GM12878 (cell line): ENCODE measurements at regions not wholly inside any gene's neighbourhood (a gene's known extent, or its start where the extent isn't known, plus 50 kb on each side); places are given as distances from the start of the nearest gene placed in this dataset.

Experiments
- CREB1 ChIP-seq: IDR thresholded peaks from 2 replicates; pipeline ENCODE4 v1.6.1; 2012; ENCODE audit warnings: low read depth, mild to moderate bottlenecking, inconsistent platforms
- KDM1A ChIP-seq: fragments of 200-600 bp; sonication (generic); IDR thresholded peaks from 2 replicates; pipeline ENCODE4 v1.6.1; 2016; ENCODE audit warnings: borderline replicate concordance
- NFXL1 ChIP-seq: fragments of 450-650 bp; IDR thresholded peaks from 2 replicates; pipeline ENCODE4 v1.6.1; 2017; ENCODE audit warnings: antibody characterized with exemption, mild to moderate bottlenecking, borderline replicate concordance
- POLR2A ChIP-seq: IDR thresholded peaks from 2 replicates; pipeline ENCODE4 v1.6.1; 2011; ENCODE audit warnings: low read depth, mild to moderate bottlenecking, low read length
- ZNF274 ChIP-seq: IDR thresholded peaks from one replicate; pipeline ENCODE4 v1.8.0; 2011; ENCODE audit not compliant: insufficient read length, insufficient read depth
- TF ChIP-seq, protein P1 (sequence below): IDR thresholded peaks from 2 replicates; pipeline ENCODE4 v1.6.1; 2011; ENCODE audit warnings: borderline replicate concordance, low read depth, mild to moderate bottlenecking, moderate library complexity, low read length; ENCODE audit not compliant: insufficient read depth, poor library complexity, severe bottlenecking
- TF ChIP-seq, protein P2 (sequence below): IDR thresholded peaks from 2 replicates; pipeline ENCODE4 v1.6.1; 2011; ENCODE audit warnings: low read depth, low read length, improper control_type of control experiment, borderline replicate concordance

DNA sequence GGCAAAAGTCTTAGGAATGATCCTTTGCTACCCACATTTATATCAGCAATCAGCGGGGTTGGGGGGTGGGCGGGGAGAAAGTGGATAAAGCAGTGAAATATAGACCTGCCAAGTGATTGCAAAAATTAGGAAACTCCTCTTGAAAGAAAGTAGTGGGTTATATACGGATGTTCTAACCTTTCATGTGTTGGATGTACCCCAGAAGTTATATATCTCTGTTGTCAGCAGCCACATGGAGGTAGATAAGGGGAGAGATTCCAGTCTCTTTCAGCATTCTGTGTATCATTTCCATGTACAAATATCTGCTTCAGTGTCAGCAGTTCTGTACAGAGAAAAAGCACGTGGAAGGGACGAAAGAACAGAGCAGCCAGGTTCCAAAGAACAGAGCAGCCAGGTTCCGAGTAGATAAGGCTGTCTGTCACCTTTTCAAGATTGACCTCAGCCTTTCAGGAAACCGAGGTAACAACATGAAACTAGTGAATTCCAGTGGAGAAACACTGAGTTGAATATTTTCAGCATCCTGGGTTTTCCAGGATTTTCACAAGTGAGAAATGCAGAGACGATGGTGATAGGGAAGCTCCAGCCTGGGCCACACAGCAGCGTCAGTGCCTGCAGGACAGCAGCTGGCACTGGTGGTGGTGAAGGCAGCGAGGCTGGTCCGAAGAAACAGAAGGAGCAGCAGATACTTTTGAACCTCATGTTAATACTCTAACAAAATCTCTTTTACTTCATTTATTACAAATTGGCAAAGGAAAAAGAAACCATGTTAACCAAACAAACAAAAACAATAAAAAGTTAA, 212.3 kb downstream of the C7orf25 start:
- TF ChIP-seq POLR2A (no peak), CREB1 (no peak), KDM1A (no peak), NFXL1 (no peak), ZNF274 (no peak)
- TF ChIP-seq, protein P1, sequence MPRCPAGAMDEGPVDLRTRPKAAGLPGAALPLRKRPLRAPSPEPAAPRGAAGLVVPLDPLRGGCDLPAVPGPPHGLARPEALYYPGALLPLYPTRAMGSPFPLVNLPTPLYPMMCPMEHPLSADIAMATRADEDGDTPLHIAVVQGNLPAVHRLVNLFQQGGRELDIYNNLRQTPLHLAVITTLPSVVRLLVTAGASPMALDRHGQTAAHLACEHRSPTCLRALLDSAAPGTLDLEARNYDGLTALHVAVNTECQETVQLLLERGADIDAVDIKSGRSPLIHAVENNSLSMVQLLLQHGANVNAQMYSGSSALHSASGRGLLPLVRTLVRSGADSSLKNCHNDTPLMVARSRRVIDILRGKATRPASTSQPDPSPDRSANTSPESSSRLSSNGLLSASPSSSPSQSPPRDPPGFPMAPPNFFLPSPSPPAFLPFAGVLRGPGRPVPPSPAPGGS: no peak
- TF ChIP-seq, protein P2, sequence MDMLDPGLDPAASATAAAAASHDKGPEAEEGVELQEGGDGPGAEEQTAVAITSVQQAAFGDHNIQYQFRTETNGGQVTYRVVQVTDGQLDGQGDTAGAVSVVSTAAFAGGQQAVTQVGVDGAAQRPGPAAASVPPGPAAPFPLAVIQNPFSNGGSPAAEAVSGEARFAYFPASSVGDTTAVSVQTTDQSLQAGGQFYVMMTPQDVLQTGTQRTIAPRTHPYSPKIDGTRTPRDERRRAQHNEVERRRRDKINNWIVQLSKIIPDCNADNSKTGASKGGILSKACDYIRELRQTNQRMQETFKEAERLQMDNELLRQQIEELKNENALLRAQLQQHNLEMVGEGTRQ: no peak
